ENCODE measurements at regions not wholly inside any gene's neighbourhood (a gene's known extent, or its start where the extent isn't known, plus 50 kb on each side); places are given as distances from the start of the nearest gene placed in this dataset.

GRCh38 chr5:84618262-84618661 is 233.6 kb upstream of the EDIL3 start:
- TF ChIP-seq YY1 (IDR thresholded peaks at IDR 0.05; ENCODE audit: insufficient read depth, insufficient read length) (no peak), ZNF274 (IDR thresholded peaks at IDR 0.05; ENCODE audit: low read depth, low read length) (no peak), SUZ12 (IDR thresholded peaks at IDR 0.05; ENCODE audit: extremely low read depth, insufficient read depth, insufficient read length) (no peak)
